Mesendoderm (in vitro differentiated cells): ENCODE measurements at regions not wholly inside any gene's neighbourhood (a gene's known extent, or its start where the extent isn't known, plus 50 kb on each side); places are given as distances from the start of the nearest gene placed in this dataset.

Experiments used
- DNase-seq: peaks from one replicate; pipeline ENCODE4 v3.0.0; 2013
- H2AK5ac ChIP-seq: 2 replicates; pipeline ENCODE4 v1.6.1; 2013; ENCODE audit warnings: low read length, inconsistent platforms
- H2BK120ac ChIP-seq: 2 replicates; pipeline ENCODE4 v1.6.1; 2013; ENCODE audit warnings: low read depth, mild to moderate bottlenecking, low read length, moderate library complexity, mixed read lengths
- H2BK15ac ChIP-seq: replicated peaks from 2 replicates; pipeline ENCODE4 v1.6.1; 2013; ENCODE audit warnings: low read depth, mild to moderate bottlenecking, moderate library complexity
- H2BK5ac ChIP-seq: 2 replicates; pipeline ENCODE4 v1.6.1; 2013; ENCODE audit warnings: low read length, inconsistent platforms
- H3K18ac ChIP-seq: 2 replicates; pipeline ENCODE4 v1.6.1; 2013; ENCODE audit warnings: mild to moderate bottlenecking, low read length, mixed read lengths
- H3K23ac ChIP-seq: one replicate; pipeline ENCODE4 v1.6.1; 2013; ENCODE audit warnings: low read length
- H3K27ac ChIP-seq: 2 replicates; pipeline ENCODE4 v1.5.1; 2013; ENCODE audit warnings: low read depth, mild to moderate bottlenecking, inconsistent platforms, low read length, moderate library complexity
- H3K27me3 ChIP-seq: 2 replicates; pipeline ENCODE4 v1.6.1; 2013; ENCODE audit warnings: low read length, control low read depth, mild to moderate bottlenecking, inconsistent platforms; ENCODE audit not compliant: insufficient read depth, poor library complexity
- H3K36me3 ChIP-seq: 2 replicates; pipeline ENCODE4 v1.6.1; 2013; ENCODE audit warnings: low read length, inconsistent platforms; ENCODE audit not compliant: control insufficient read depth, insufficient read depth
- H3K4ac ChIP-seq: one replicate; pipeline ENCODE4 v1.6.1; 2013; ENCODE audit warnings: low read depth, mild to moderate bottlenecking, low read length, moderate library complexity
- H3K4me1 ChIP-seq: 2 replicates; pipeline ENCODE4 v1.6.1; 2013; ENCODE audit warnings: low read depth, low read length, inconsistent platforms; ENCODE audit not compliant: control insufficient read depth
- H3K4me2 ChIP-seq: 2 replicates; pipeline ENCODE4 v1.6.1; 2013; ENCODE audit warnings: low read length
- H3K4me3 ChIP-seq: 2 replicates; pipeline ENCODE4 v1.5.1; 2013; ENCODE audit warnings: mild to moderate bottlenecking, low read length
- H3K56ac ChIP-seq: one replicate; pipeline ENCODE4 v1.6.1; 2013; ENCODE audit warnings: low read length
- H3K79me1 ChIP-seq: 2 replicates; pipeline ENCODE4 v1.6.1; 2013; ENCODE audit warnings: low read length, inconsistent platforms
- H3K79me2 ChIP-seq: 2 replicates; pipeline ENCODE4 v1.6.1; 2013; ENCODE audit warnings: mild to moderate bottlenecking, low read length; ENCODE audit not compliant: control insufficient read depth, insufficient read depth
- H3K9ac ChIP-seq: 2 replicates; pipeline ENCODE4 v1.6.1; 2013; ENCODE audit warnings: low read length, inconsistent platforms
- H4K5ac ChIP-seq: one replicate; pipeline ENCODE4 v1.6.1; 2013; ENCODE audit warnings: low read length
- H4K8ac ChIP-seq: one replicate; pipeline ENCODE4 v1.6.1; 2013; ENCODE audit warnings: low read depth, mild to moderate bottlenecking, control low read depth, low read length, moderate library complexity
- WGBS: extraction: QIAGEN DNeasy Blood & Tissue Kit; methylation state at CpG from one replicate; pipeline ENCODE4 v1.1.7; 2013; ENCODE audit warnings: low lambda C conversion rate, missing lambda C conversion rate; ENCODE audit not compliant: insufficient coverage; ENCODE audit errors: extremely low coverage; 5-methylcytosine and 5-hydroxymethylcytosine counted together

DNA sequence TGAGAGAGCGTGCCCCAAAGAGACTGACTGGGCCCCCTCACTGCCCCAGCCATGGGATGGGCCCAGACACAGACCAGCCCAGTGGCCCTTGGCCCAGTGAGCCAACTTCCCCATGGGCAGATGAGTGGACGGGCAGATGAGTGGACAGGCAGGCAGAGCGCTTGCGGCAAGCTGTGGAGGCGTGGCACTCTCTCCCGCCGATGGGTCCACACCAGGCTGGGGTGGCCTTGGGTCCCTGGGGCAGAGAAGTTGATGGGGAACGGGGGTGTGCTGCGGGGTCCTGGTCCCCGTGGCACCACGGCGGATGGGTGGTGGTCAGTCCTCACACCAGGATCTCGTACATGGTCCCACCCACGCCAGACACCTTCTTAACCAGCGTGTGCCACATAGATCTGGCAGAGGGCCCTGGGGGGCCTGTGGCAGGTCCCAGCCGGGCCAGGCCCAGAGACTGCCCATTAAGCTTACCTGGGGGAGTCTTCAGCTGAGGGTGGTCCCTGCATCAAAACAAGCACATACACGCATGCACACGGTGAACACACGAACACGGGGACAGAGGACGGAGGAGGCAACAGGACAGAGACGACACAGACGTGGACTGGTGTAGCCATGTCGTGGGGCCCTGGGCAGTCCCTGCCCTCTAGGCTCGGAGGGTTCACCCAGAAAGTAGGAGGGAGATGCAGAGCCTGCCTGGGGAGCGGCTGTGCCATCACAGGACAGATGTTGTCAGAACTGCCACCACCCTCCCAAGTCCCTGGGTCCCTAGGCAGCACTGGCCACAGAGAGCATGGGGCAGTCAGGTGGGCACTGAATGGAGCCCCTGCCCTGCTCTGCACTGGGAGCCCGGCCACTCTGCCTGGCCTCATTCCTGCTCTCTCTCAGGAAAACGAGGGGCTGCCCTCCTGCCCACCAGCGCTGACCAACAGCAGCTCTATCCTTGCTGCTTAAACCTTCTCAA, 182.2 kb downstream of the IGLL1 start:
- Histone ChIP-seq H3K4me3 (no peak overlapping the region), H3K4ac (no peak overlapping the region), H3K79me2 (peaks cover 19% of the 10 kb centered on the region), H3K18ac (no peak overlapping the region), H4K8ac (no peak overlapping the region), H4K5ac (no peak overlapping the region), H2BK15ac (no peak overlapping the region), H2AK5ac (no peak overlapping the region), H2BK120ac (no peak overlapping the region), H3K56ac (no peak overlapping the region), H3K4me1 (no peaks in the 10 kb centered on the region), H2BK5ac (no peak overlapping the region), H3K23ac (no peak overlapping the region), H3K9ac (no peak overlapping the region), H3K79me1 (peaks cover 8% of the 10 kb centered on the region), H3K27ac (no peak overlapping the region), H3K4me2 (no peak overlapping the region), H3K27me3 (no peaks in the 10 kb centered on the region), H3K36me3 (no peaks in the 10 kb centered on the region)
- DNase-seq = no peak
- no CpG with 5 or more reads among the region's 29 CpGs for WGBS

DNA sequence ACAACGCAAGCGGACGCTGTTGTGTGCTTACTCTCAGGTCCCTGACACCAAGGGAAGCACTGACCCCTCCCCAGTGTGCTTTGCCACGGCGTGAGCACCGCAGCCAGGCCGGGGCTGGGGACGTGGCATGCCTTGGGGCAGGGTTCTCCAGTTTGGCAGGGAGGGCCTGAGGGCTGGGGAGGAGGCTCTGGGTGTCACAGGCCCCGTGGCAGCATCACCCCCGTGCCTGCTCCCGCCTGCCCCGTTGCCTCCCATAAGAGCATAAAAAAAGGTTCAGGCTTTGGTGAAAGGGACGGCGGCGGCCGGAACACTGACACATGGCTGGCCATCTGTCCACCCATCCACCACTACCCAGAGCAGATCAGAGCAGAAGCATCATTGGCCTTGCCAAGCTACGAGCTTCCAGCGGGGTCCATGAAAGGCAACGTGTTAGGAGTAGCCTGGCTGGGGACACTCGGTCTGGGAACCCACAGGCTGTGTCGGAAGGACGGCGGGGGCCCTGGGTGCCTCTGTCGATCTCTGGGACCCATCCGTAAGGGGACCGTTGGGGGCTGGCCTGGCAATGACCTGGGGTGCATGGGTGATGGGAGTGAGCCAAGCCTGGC, 183.0 kb downstream of the IGLL1 start:
- H2BK5ac ChIP-seq = no peak overlapping the region
- H3K56ac ChIP-seq = no peak overlapping the region
- H4K5ac ChIP-seq = no peak overlapping the region
- H3K9ac ChIP-seq = no peak overlapping the region
- H3K18ac ChIP-seq = no peak overlapping the region
- no peak overlapping the region for H3K23ac ChIP-seq
- peaks cover 17% of the 10 kb centered on the region for H3K79me2 ChIP-seq
- no peak overlapping the region for H4K8ac ChIP-seq
- H2BK15ac ChIP-seq = no peak overlapping the region
- no peak overlapping the region for H3K4ac ChIP-seq
- no peak overlapping the region for H2AK5ac ChIP-seq
- no CpG with 5 or more reads among the region's 26 CpGs for WGBS
- no peaks in the 10 kb centered on the region for H3K4me1 ChIP-seq
- H3K27me3 ChIP-seq = no peaks in the 10 kb centered on the region
- H3K4me2 ChIP-seq = no peak overlapping the region
- H3K36me3 ChIP-seq = no peaks in the 10 kb centered on the region
- H3K4me3 ChIP-seq = no peak overlapping the region
- H2BK120ac ChIP-seq = no peak overlapping the region
- no peak overlapping the region for H3K27ac ChIP-seq
- peaks cover 8% of the 10 kb centered on the region for H3K79me1 ChIP-seq
- no peak for DNase-seq

DNA sequence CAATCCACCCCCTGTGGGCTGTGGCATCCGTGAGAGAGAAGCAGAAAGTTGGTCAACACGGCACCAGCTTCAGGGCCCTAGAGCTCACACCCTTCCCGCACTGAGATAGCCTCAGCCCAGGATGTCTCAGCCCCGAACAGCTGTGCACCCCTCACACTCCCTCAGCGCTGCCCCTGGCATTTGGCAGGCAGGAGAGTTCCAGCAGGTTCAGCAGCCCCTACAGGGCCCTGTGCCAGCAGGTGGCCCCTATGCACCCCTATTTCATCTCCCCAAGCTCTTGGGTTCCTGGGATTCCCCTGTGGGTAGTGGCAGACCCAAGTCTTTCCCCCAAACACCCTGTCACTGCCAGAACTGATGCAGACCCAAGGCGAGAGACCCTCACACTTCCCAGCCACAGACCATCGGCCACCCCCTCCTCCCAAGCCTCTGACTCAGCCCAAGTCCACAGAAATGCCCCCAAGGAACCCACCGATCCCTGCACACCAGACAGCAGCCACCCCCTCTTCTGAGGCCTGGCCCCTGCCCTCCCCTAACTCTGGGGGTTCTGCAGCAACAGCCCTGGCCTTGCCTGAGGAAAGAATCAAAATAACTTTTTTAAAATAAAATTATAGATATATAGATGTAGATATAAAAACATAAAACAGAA, 183.6 kb downstream of the IGLL1 start:
- Histone ChIP-seq H4K8ac (no peak overlapping the region), H3K56ac (no peak overlapping the region), H3K4me2 (no peak overlapping the region), H3K27me3 (no peaks in the 10 kb centered on the region), H3K9ac (no peak overlapping the region), H2AK5ac (no peak overlapping the region), H3K36me3 (no peaks in the 10 kb centered on the region), H3K4ac (no peak overlapping the region), H3K23ac (no peak overlapping the region), H2BK15ac (no peak overlapping the region), H3K27ac (no peak overlapping the region), H4K5ac (no peak overlapping the region), H3K79me2 (peaks cover 13% of the 10 kb centered on the region), H2BK120ac (no peak overlapping the region), H2BK5ac (no peak overlapping the region), H3K18ac (no peak overlapping the region), H3K79me1 (peaks cover 5% of the 10 kb centered on the region), H3K4me3 (no peak overlapping the region), H3K4me1 (no peaks in the 10 kb centered on the region)
- no CpG with 5 or more reads among the region's 8 CpGs for WGBS
- no peak for DNase-seq

DNA sequence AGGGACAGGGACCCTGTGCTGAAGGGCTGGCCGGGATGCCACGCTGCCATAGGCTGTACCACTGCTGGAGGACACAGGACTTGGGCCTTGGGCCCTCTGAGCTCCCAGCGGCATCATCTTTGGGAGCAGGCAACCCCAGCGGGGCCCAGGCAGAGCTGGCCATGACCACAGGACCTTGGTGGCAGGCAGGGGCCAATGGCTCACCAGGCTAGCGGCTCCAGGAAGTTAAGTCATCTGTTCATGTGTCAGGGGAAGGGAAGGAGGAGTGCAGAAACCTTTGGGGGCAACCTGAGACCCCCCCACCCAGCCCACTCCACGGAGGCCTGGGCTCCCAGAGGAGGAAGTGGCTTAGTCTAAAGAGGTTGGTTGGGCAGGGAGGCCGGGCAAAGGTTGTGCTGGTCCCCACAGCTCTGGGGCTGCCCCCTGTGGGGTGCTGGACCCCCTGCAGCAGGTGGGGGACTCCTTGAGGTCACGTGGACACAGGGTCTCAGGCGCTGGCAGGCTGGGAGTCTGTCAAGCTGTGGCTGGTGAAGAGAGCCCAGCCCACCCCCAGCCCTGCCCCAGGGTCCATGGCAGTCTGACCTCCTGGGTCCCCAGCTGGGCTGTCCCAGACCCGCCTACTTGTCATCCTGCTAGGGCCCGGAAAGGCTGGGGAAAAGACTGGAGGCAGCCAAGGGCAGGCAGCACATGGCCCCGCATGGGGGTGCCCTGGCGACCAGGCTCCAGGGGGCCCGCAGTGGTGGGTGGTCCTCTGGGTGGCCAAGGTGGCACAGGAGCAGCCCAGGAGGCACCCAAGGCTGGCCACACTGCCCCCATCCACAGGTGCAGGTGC, 184.3 kb downstream of the IGLL1 start:
- Histone ChIP-seq H4K8ac (no peak overlapping the region), H3K4ac (no peak overlapping the region), H3K79me2 (peaks cover 5% of the 10 kb centered on the region), H2AK5ac (no peak overlapping the region), H3K4me2 (no peak overlapping the region), H3K27me3 (no peaks in the 10 kb centered on the region), H3K18ac (no peak overlapping the region), H3K56ac (no peak overlapping the region), H3K23ac (no peak overlapping the region), H3K9ac (no peak overlapping the region), H3K79me1 (peaks cover 3% of the 10 kb centered on the region), H3K4me3 (no peak overlapping the region), H3K27ac (no peak overlapping the region), H4K5ac (no peak overlapping the region), H3K36me3 (no peaks in the 10 kb centered on the region), H3K4me1 (no peaks in the 10 kb centered on the region), H2BK120ac (no peak overlapping the region), H2BK5ac (no peak overlapping the region), H2BK15ac (no peak overlapping the region)
- no peak for DNase-seq
- no CpG with 5 or more reads among the region's 14 CpGs for WGBS

DNA sequence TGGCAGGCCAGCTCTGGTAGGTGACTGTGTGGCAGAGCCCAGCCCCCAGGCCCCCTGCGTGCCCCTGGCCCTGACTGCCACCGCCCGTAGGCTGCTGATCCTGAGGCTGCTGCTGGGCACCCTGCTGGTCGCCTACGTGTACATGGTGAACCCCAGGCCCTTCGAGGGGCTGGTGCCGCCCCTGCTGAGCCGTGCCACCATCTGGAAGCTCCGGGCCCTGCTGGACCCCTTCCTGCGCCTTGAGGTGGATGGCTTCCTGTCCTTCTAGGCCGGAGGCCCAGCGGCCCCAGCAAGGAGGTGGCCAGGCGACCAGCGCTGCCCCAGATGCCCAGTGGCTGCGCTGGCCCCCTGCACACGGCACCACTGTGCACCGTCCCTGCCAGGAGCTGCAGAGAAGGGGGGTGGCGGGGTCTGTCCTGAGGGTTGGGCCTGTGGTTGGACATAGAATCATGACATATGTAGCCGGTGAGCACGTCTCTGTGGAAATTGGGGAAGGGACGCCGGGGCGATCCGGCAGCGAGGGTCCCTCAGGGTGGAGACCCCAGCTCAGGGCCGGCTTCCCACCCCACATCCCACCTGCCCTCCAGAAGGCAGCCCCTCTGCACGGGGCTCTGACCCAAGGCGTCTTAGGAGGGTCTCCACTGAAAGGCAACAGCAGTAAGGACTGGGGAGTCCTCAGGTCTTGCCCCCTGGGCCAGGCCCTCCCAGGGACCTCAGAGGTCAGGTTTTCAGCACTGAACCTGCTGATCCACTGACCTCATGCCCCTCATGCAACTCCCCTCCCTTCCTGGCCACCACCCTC, 185.4 kb downstream of the IGLL1 start:
- no peak overlapping the region for H3K4ac ChIP-seq
- H4K8ac ChIP-seq = no peak overlapping the region
- no peak overlapping the region for H3K27ac ChIP-seq
- no peaks in the 10 kb centered on the region for H3K36me3 ChIP-seq
- H3K4me2 ChIP-seq = no peak overlapping the region
- no CpG with 5 or more reads among the region's 28 CpGs for WGBS
- no peak overlapping the region for H2BK15ac ChIP-seq
- no peak overlapping the region for H3K4me3 ChIP-seq
- no peak overlapping the region for H2BK120ac ChIP-seq
- H3K4me1 ChIP-seq = no peaks in the 10 kb centered on the region
- H3K9ac ChIP-seq = no peak overlapping the region
- H3K56ac ChIP-seq = no peak overlapping the region
- no peak overlapping the region for H2AK5ac ChIP-seq
- H2BK5ac ChIP-seq = no peak overlapping the region
- no peaks in the 10 kb centered on the region for H3K79me2 ChIP-seq
- no peaks in the 10 kb centered on the region for H3K27me3 ChIP-seq
- no peak for DNase-seq
- no peak overlapping the region for H3K23ac ChIP-seq
- no peak overlapping the region for H3K18ac ChIP-seq
- H4K5ac ChIP-seq = no peak overlapping the region
- no peaks in the 10 kb centered on the region for H3K79me1 ChIP-seq
